Activated naive CD4-positive, alpha-beta T cell treated with anti-CD3 and anti-CD28 coated beads, Interleukin-2, amount 50 U/mL, for 72 hours (primary cell): ENCODE measurements at regions not wholly inside any gene's neighbourhood (a gene's known extent, or its start where the extent isn't known, plus 50 kb on each side); places are given as distances from the start of the nearest gene placed in this dataset.
"Not testable (repeated sequence)": the region's sequence is repeated elsewhere in the genome, so short reads cannot be mapped to it uniquely, and the experiment has no call there.

Experiments used
- ATAC-seq, 2 donors: fragments of 150-1000 bp; cut with Tn5 transposase; 2 replicates each; pipeline ENCODE4 v1.10.0; 2021; ENCODE audit warnings: mild to moderate bottlenecking in 2 of 2, moderate library complexity in 2 of 2
- DNase-seq, 2 donors: peaks; one replicate each; pipeline ENCODE4 v3.0.0; 2021 to 2022; ENCODE audit warnings: low spot score in 2 of 2
- H3K27ac Mint-ChIP-seq, 2 donors: one replicate each; pipeline ENCODE4 v1.8.0; 2022; ENCODE audit warnings: mild to moderate bottlenecking in 2 of 2, mixed read lengths in 2 of 2
- H3K36me3 Mint-ChIP-seq, 2 donors: one replicate each; pipeline ENCODE4 v1.8.0; 2022; ENCODE audit warnings: mixed read lengths in 2 of 2
- H3K9me3 Mint-ChIP-seq, 2 donors: one replicate each; pipeline ENCODE4 v1.8.0; 2022; ENCODE audit warnings: mixed read lengths in 2 of 2

DNA sequence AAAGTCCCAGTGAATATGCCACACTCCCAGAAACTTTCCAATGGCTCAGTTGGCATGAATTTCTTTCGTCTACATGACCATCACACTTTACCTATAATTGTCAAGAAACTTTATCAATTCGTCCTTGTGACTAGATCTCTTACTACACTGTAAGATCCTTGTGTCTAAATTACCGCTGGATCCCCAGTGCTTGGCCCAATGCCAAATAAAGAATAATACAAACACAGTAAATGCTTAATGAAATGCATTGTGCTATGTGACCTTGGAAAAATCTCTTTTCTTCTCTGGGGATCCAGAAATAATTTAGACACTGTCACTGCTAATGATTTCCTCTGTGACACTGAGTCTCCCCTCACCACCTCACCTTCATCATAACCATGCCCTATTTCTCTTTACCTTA, 137.9 kb downstream of the VSIG4 start:
- no peak for DNase-seq
- Mint-ChIP-seq H3K9me3 (peaks cover 3 to 18% of the 10 kb centered on the region in 2 donors), H3K36me3 (peaks cover 0 to 6% of the 10 kb centered on the region in 2 donors), H3K27ac (no peak overlapping the region)
- no peak for ATAC-seq

DNA sequence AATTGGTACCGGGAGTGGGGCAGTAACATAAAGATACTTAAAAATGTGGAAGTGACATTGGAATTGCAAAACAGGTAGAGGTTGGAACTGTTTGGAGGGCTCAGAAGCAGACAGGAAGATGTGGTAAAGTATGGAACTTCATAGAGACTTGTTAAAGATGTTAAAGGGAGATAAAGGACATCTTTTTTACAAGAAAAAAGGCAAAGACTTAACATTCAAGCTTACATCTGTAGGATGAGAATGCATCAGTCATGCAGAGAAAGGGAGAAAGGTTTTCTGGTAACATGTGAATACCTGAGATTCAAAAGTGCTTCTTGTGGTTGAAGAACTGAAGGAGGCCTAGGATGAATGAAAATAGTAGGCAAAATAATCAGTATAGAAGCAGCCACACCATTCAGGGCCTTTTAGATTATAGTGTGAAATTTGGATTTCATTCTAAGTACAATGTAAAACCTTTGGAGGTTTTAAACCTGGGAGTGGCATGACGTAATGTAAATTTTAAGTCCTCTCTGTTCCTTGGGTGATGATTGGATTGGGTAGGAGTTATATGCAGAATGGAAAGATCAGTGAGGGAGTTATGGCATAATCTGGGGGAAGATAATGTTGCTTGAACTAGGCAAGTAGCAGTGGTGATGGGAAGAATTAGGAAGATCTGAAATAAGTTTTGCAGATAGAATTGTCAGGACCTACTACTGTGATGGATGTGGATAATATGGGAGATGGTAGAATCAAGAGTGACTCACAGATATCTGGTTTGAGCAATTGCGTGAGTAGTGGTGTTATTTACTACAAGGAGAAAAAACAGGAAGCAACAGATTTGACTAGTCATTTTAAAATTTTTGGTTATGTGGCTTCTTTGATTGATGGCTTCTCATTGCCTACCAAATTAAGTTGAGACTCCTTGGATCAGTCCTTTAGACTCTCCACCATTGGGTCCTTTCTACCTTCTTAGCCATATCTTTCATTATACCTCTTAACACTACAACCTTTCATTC, 138.7 kb downstream of the VSIG4 start:
- peaks cover 0 to 6% of the 10 kb centered on the region in 2 donors for H3K36me3 Mint-ChIP-seq
- DNase-seq (no peak), ATAC-seq (no peak)
- peaks cover 3 to 18% of the 10 kb centered on the region in 2 donors for H3K9me3 Mint-ChIP-seq
- H3K27ac Mint-ChIP-seq: no peak overlapping the region

GRCh38 chrX:65894133-65894532, 145.7 kb downstream of the VSIG4 start:
- Mint-ChIP-seq H3K9me3 (peaks cover 9% of the 10 kb centered on the region in 2 donors), H3K27ac (peak overlapping the region in 1 of 2 donors; percentile 79), H3K36me3 (peaks cover 11% of the 10 kb centered on the region in 2 donors)
- ATAC-seq (no peak), DNase-seq (no peak)

GRCh38 chrX:65891817-65892216, 148.1 kb downstream of the VSIG4 start:
- DNase-seq, H3K27ac Mint-ChIP-seq, ATAC-seq, H3K9me3 Mint-ChIP-seq: not testable (repeated sequence)
- peaks cover 11% of the 10 kb centered on the region in 2 donors for H3K36me3 Mint-ChIP-seq

GRCh38 chrX:65888150-65888549, 151.7 kb downstream of the VSIG4 start:
- ATAC-seq, H3K9me3 Mint-ChIP-seq: not testable (repeated sequence)

GRCh38 chrX:65883556-65883955, 156.3 kb downstream of the VSIG4 start:
- Mint-ChIP-seq H3K27ac (no peak overlapping the region), H3K9me3 (no peaks in the 10 kb centered on the region), H3K36me3 (no peaks in the 10 kb centered on the region)
- no peak for DNase-seq
- no peak for ATAC-seq

More at GRCh38 chrX:65888150-65888549, 151.7 kb downstream of the VSIG4 start:
- DNase-seq, H3K27ac Mint-ChIP-seq, H3K36me3 Mint-ChIP-seq: not testable (repeated sequence)

DNA sequence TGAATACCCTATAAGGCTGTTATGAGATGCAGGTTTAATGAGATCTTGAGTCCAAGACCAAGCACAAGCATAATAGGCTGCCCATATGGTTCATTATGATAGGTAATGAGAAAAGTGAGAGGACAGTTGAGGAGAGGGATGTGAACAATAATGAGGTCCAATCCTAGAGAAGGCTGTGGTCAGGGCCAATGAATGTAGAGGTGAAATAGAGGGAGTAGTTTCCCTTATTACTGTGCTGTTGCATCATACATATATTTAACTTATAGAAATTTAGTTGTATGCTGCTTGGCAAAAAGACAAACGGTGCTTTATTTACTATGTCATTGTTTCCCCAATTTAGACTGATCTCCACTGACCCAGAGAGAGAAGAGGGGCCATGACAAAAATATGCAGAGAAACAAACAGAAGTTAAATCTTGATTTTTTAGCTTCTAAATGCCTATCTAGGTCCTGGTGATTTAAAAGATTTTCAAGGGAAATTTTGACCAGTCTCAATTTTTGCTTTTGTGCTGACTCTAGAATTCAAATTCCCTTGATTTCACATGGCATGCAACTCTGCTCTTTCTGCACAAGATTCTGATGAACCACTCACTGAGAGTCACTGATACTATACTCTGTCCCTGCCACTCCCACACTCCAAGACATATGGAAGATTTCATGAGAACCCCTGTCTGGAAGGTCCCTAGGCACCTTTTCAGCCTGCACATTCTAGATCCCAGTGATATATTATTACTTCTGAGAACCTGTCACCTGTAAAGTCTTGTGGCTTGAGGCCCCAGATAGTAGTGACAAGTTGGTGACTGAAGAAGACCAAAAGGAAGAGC, 159.7 kb downstream of the VSIG4 start:
- ATAC-seq: no peak
- H3K36me3 Mint-ChIP-seq: no peaks in the 10 kb centered on the region
- H3K27ac Mint-ChIP-seq: no peak overlapping the region
- DNase-seq: no peak
- H3K9me3 Mint-ChIP-seq: no peaks in the 10 kb centered on the region

DNA sequence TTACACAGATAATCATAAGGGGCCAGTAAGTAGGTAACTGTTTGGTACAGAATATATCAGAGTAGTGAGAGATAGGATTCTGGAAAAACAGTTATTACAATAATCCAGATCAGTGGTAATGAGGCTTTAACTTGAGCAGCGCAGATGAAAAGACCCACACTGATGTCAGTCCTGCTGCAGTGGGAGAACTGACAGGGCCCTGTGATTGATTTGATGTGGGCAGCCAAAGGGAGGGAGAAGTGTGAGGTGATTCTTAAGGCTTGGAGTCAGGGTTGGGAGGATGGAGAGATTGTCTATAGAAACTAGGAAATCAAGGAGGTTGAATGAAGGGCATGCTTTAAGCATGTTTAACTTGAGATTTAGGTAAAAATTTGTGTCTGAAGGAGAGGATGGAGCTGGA, 161.4 kb downstream of the VSIG4 start:
- H3K27ac Mint-ChIP-seq: peak overlapping the region in 1 of 2 donors; percentile 18
- ATAC-seq: no peak
- no peaks in the 10 kb centered on the region for H3K36me3 Mint-ChIP-seq
- peaks cover 0 to 3% of the 10 kb centered on the region in 2 donors for H3K9me3 Mint-ChIP-seq
- no peak for DNase-seq

DNA sequence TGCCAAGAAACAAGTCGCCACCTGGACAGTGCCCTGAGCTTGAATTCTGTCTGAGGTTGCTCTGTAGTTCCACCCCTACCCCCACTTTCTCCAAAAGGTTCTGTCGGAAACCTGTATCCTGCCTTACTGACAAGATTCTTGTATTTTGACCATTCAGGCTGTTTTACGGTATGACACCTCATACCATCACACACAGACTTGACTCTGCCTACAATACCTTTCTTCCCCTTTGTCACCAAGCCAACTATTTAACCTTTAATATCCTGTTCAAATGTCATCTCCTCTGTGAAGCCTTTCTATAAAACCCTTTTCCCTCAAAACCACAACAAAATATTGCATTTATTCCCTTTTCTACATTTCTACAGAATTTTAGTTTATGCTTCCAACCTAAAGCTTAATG, 161.9 kb downstream of the VSIG4 start:
- DNase-seq (no peak), ATAC-seq (peak in 1 of 2 donors; percentile 40)
- Mint-ChIP-seq H3K36me3 (no peaks in the 10 kb centered on the region), H3K9me3 (peaks cover 0 to 3% of the 10 kb centered on the region in 2 donors), H3K27ac (no peak overlapping the region)

DNA sequence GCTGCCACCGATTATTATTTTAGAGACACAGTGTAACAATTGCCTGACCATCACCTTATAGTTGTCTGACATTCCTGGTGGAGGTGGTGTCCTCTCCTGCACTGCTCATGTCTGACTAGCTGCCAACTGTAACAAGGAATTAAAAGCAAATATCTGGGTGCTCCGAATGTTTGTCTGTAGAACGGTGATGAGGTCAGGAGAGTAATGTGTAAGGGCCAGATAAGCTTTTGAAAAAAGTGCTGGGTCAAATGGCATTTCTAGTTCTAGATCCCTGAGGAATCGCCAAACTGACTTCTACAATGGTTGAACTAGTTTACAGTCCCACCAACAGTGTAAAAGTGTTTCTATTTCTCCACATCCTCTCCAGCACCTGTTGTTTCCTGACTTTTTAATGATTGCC, 164.3 kb downstream of the VSIG4 start:
- H3K9me3 Mint-ChIP-seq, H3K27ac Mint-ChIP-seq, ATAC-seq: not testable (repeated sequence)

DNA sequence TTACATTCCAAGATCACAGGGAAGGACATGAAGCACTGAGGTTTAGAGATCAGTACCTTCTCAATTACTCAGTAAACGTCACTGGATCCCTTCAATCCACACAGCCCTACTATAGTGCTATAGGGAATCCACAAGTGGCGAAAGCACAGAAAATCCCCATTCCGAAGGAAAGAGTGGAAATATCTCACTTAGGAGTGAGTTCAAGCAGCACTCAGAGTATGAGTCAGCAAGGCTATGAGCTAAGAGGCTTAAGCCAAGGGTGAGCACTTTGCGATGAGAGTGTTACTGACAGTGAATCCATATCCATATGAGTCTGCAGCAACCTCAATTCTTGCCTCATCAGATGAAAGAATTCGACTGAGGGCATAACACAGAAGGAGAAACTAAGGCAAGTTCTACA, 165.1 kb downstream of the VSIG4 start:
- no peak overlapping the region for H3K27ac Mint-ChIP-seq
- H3K36me3 Mint-ChIP-seq: no peaks in the 10 kb centered on the region
- peaks cover 0 to 3% of the 10 kb centered on the region in 2 donors for H3K9me3 Mint-ChIP-seq
- ATAC-seq (no peak), DNase-seq (no peak)

More for the DNA sequence above, 164.3 kb downstream of the VSIG4 start:
- not testable (repeated sequence) for H3K36me3 Mint-ChIP-seq, DNase-seq

DNA sequence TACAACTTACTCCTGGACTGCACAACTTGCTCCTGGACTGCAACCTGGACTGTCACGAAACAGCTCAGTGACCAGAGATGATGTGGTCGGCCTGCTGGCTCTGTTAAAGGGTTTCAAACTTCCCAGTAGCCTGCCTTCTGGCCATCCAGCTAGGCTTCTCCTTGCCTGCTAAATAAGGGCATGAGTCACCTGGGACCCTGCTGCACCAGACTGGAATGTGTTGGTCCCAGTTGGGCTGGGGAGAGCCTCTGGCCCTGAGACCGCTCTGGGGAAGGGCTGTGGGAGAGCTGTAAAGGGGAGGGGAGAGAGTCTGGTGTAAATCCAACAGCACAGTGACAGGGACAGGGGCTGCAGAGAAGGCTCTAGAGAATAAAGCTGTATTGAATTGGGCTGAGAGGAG, 165.8 kb downstream of the VSIG4 start:
- H3K27ac Mint-ChIP-seq: no peak overlapping the region

GRCh38 chrX:65873385-65873784, 166.5 kb downstream of the VSIG4 start:
- no peak for DNase-seq
- no peak for ATAC-seq
- Mint-ChIP-seq H3K27ac (no peak overlapping the region), H3K9me3 (peaks cover 0 to 3% of the 10 kb centered on the region in 2 donors), H3K36me3 (no peaks in the 10 kb centered on the region)

More for the DNA sequence above, 165.8 kb downstream of the VSIG4 start:
- no peak for DNase-seq
- peaks cover 0 to 3% of the 10 kb centered on the region in 2 donors for H3K9me3 Mint-ChIP-seq
- H3K36me3 Mint-ChIP-seq: no peaks in the 10 kb centered on the region
- no peak for ATAC-seq

DNA sequence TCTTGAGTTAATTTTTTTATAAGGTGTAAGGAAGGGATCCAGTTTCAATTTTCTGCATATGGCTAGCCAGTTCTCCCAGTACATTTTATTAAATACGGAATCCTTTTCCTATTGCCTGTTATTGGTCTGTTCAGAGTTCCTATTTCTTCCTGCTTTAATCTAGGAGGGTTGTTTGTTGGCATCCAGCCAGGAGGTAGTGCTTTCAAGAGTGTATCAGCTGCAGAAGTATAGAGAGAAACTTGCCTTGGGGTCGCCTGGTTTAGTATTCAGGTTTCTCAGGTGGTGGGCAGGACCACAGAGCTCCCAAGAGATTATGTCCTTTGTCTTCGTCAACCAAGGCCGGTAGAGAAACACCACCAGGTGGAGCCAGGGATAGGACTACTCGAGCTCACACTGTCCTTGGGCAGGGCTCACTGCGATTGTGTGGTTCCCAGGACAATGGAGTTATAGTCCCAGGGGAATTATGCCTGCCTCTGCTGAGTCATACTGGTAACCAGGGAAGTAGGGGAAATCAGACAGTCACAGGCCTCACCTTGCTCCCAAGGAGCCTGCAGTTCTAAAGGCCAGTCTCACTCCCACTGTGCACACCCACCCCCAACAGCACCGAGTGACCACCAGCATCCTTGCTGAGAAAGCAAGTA, 168.1 kb downstream of the VSIG4 start:
- Mint-ChIP-seq H3K27ac (no peak overlapping the region), H3K9me3 (peaks cover 0 to 3% of the 10 kb centered on the region in 2 donors), H3K36me3 (no peaks in the 10 kb centered on the region)
- DNase-seq: no peak
- peak in 1 of 2 donors; percentile 34 for ATAC-seq

- not testable (repeated sequence) for H3K36me3 Mint-ChIP-seq, DNase-seq, ATAC-seq, H3K9me3 Mint-ChIP-seq, H3K27ac Mint-ChIP-seq
These were observed 169.3 kb downstream of the VSIG4 start for GRCh38 chrX:65870544-65870943.

DNA sequence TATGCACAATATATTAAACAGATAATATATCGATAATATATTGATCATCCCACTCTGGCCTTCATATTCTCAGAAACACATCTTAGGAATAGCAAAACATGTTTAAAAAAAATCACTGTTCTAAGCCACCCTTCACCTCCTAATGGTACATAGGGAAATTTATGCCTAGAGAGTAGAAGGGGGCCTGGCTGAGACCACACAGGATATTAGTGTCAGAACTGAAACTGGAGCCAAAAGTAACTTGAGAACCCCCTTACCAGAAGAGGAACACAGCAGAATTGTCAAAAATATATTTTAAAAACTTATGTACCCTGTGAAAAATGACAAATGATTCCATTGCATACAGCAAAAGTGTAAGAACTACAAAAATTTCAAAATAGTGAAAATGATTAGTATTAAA, 173.1 kb downstream of the VSIG4 start:
- Mint-ChIP-seq H3K9me3 (peaks cover 0 to 4% of the 10 kb centered on the region in 2 donors), H3K27ac (no peak overlapping the region), H3K36me3 (no peaks in the 10 kb centered on the region)
- ATAC-seq (no peak), DNase-seq (no peak)
